ENCODE measurements at regions not wholly inside any gene's neighbourhood (a gene's known extent, or its start where the extent isn't known, plus 50 kb on each side); places are given as distances from the start of the nearest gene placed in this dataset.
"Not testable (repeated sequence)": the region's sequence is repeated elsewhere in the genome, so short reads cannot be mapped to it uniquely, and the experiment has no call there.

DNA sequence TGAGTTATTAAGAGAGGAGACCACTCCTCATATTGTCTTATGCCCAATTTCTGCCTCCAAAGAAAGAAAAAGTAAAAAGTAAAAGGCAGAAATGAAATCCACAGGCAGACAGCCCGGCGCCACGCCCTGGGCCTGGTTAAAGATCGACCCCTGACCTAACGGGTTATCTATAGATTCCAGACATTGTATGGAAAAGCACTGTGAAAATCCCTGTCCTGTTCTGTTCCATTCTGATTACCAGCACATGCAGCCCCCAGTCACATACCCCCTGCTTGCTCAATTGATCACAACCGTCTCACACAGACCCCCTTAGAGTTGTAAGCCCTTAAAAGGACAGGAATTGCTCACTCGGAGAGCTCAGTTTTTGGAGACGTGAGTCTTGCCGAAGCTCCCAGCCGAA lies 1086.6 kb upstream of the INTU start:
- POLR2A ChIA-PET; FAIRE-seq; DNase-seq (ENCODE audit: low read depth, low spot score): not testable (repeated sequence)

DNA sequence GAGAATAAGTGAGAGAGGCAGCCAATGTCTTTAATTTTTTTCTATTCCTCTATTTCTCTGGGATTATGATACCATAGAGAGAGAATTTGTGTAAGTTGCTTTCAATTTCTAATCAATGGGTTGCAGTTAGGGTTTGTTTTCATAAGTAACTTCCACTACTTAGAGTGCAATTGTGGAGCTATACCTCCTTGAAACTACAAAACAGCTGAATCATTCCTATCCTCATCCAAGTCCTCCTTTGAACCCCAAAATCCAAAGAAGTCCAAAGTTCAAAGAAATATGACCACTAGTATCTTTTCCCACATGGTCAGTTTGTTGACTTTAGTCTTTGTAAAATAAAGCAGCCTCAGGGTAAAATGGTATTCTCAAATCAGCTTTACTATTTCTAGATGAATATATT lies 1085.4 kb upstream of the INTU start:
- Histone ChIP-seq H3K9me1 (replicated peaks; ENCODE audit: control insufficient read depth, extremely low read depth, insufficient read depth, low read length) (no peaks in the 10 kb centered on the region), H3K9me3 (replicated peaks; ENCODE audit: control insufficient read depth, insufficient read depth, low read length) (no peaks in the 10 kb centered on the region), H4K20me1 (replicated peaks; ENCODE audit: control insufficient read depth, extremely low read depth, insufficient read depth, low read length) (no peaks in the 10 kb centered on the region), H3K27ac (ENCODE audit: insufficient read depth, low read depth, low read length) (no peak overlapping the region), H3K9ac (replicated peaks; ENCODE audit: extremely low read depth, insufficient read depth, low read length) (no peak overlapping the region), H3K79me2 (ENCODE audit: control insufficient read depth, insufficient read depth, low read length) (no peaks in the 10 kb centered on the region), H2AFZ (ENCODE audit: low read depth, low read length) (no peak overlapping the region), H3K4me3 (replicated peaks in 1 of 3; ENCODE audit: insufficient read depth in 1 of 3, low read depth in 1 of 3, low read length in 3 of 3) (no peak overlapping the region), H3K4me2 (ENCODE audit: insufficient read depth, low read length) (no peak overlapping the region), H3K36me3 (ENCODE audit: control insufficient read depth in 2 of 2, extremely low read depth in 1 of 2, insufficient read depth in 2 of 2, low read length in 2 of 2) (no peaks in the 10 kb centered on the region), H3K4me1 (ENCODE audit: control insufficient read depth, extremely low read depth, insufficient read depth, low read length) (no peaks in the 10 kb centered on the region), H3K27me3 (ENCODE audit: control insufficient read depth in 2 of 2, insufficient read depth in 2 of 2, low read length in 2 of 2) (no peaks in the 10 kb centered on the region)
- FAIRE-seq (no peak), DNase-seq (ENCODE audit: low read depth, low spot score) (no peak)
- no peak for TF ChIP-seq JUN (IDR thresholded peaks at IDR 0.05; ENCODE audit: borderline replicate concordance, insufficient read depth, insufficient read length, low read depth)
- TF ChIP-seq POLR2AphosphoS5 (IDR thresholded peaks at IDR 0.05; ENCODE audit: insufficient read depth, low read depth, low read length), result no peak
- TF ChIP-seq, protein P1, sequence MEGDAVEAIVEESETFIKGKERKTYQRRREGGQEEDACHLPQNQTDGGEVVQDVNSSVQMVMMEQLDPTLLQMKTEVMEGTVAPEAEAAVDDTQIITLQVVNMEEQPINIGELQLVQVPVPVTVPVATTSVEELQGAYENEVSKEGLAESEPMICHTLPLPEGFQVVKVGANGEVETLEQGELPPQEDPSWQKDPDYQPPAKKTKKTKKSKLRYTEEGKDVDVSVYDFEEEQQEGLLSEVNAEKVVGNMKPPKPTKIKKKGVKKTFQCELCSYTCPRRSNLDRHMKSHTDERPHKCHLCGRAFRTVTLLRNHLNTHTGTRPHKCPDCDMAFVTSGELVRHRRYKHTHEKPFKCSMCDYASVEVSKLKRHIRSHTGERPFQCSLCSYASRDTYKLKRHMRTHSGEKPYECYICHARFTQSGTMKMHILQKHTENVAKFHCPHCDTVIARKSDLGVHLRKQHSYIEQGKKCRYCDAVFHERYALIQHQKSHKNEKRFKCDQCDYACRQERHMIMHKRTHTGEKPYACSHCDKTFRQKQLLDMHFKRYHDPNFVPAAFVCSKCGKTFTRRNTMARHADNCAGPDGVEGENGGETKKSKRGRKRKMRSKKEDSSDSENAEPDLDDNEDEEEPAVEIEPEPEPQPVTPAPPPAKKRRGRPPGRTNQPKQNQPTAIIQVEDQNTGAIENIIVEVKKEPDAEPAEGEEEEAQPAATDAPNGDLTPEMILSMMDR (IDR thresholded peaks at IDR 0.05; ENCODE audit: extremely low read depth in 1 of 2, insufficient read depth in 1 of 2, low read depth in 1 of 2, low read length in 2 of 2), result no peak
- no peak for TF ChIP-seq FOS (IDR thresholded peaks at IDR 0.05; ENCODE audit: borderline replicate concordance, insufficient read depth, low read length)
- no peak for TF ChIP-seq MYC (IDR thresholded peaks at IDR 0.05; ENCODE audit: low read depth, low read length)
- dilution Hi-C loops (cut with MboI; ENCODE audit: extremely low pct_ligation_motif_present, low sequenced_read_pairs), result no loop called here
- POLR2A ChIA-PET, result no interaction called here
- no TSS peak for BruUV-seq (replicated peaks)
- CTCF ChIA-PET, result interaction anchor here (1.2 kb wide), 1 partner anchor 56 kb away, joined by 3 read pairs; no protein-coding TSS in a partner anchor
- intact Hi-C loops (cut with micrococcal nuclease), result no loop called here

More for the DNA sequence above, 1086.6 kb upstream of the INTU start:
- H3K36me3 ChIP-seq (ENCODE audit: control insufficient read depth in 2 of 2, extremely low read depth in 1 of 2, insufficient read depth in 2 of 2, low read length in 2 of 2); H3K79me2 ChIP-seq (ENCODE audit: control insufficient read depth, insufficient read depth, low read length); H3K9me3 ChIP-seq (replicated peaks; ENCODE audit: control insufficient read depth, insufficient read depth, low read length); BruUV-seq (replicated peaks); H3K27ac ChIP-seq (ENCODE audit: insufficient read depth, low read depth, low read length); H2AFZ ChIP-seq (ENCODE audit: low read depth, low read length); H3K9me1 ChIP-seq (replicated peaks; ENCODE audit: control insufficient read depth, extremely low read depth, insufficient read depth, low read length); H3K9ac ChIP-seq (replicated peaks; ENCODE audit: extremely low read depth, insufficient read depth, low read length); intact Hi-C loops (cut with micrococcal nuclease); H3K4me1 ChIP-seq (ENCODE audit: control insufficient read depth, extremely low read depth, insufficient read depth, low read length); dilution Hi-C loops (cut with MboI; ENCODE audit: extremely low pct_ligation_motif_present, low sequenced_read_pairs); H3K4me3 ChIP-seq (replicated peaks in 1 of 3; ENCODE audit: insufficient read depth in 1 of 3, low read depth in 1 of 3, low read length in 3 of 3); H3K27me3 ChIP-seq (ENCODE audit: control insufficient read depth in 2 of 2, insufficient read depth in 2 of 2, low read length in 2 of 2); H4K20me1 ChIP-seq (replicated peaks; ENCODE audit: control insufficient read depth, extremely low read depth, insufficient read depth, low read length); H3K4me2 ChIP-seq (ENCODE audit: insufficient read depth, low read length); CTCF ChIA-PET: not testable (repeated sequence)
